Endothelial cell of umbilical vein (primary cell): ENCODE measurements at regions not wholly inside any gene's neighbourhood (a gene's known extent, or its start where the extent isn't known, plus 50 kb on each side); places are given as distances from the start of the nearest gene placed in this dataset.

ENCODE experiments used
- CTCF ChIP-seq, 2 donors: IDR thresholded peaks; 1 replicate in 1 of 2; 2 replicates in 1 of 2; pipeline ENCODE4 v1.5.1; 2011; ENCODE audit warnings: low read length in 2 of 2, mild to moderate bottlenecking in 2 of 2, moderate library complexity in 2 of 2, control low read depth in 1 of 2, inconsistent platforms in 1 of 2, low read depth in 1 of 2; ENCODE audit not compliant: insufficient read depth in 1 of 2; ENCODE audit errors: extremely low read depth in 1 of 2
- EZH2 ChIP-seq: IDR thresholded peaks from 2 replicates; pipeline ENCODE4 v1.6.1; 2012; ENCODE audit warnings: borderline replicate concordance, low read depth, mild to moderate bottlenecking, moderate library complexity, low read length, inconsistent platforms; ENCODE audit not compliant: severe bottlenecking
- GATA2 ChIP-seq: IDR thresholded peaks from 2 replicates; pipeline ENCODE4 v1.7.0; 2011; ENCODE audit warnings: low read depth, mild to moderate bottlenecking, moderate library complexity, mixed read lengths, low read length; ENCODE audit not compliant: insufficient read length, insufficient read depth
- MYC ChIP-seq: IDR thresholded peaks from one replicate; pipeline ENCODE4 v1.6.1; 2011; ENCODE audit warnings: mild to moderate bottlenecking, low read depth, low read length
- POLR2A ChIP-seq: IDR thresholded peaks from 2 replicates; pipeline ENCODE4 v1.6.1; 2012; ENCODE audit warnings: low read depth, mild to moderate bottlenecking, control low read depth, low read length
- POLR2AphosphoS5 ChIP-seq: IDR thresholded peaks from 2 replicates; pipeline ENCODE4 v1.6.1; 2012; ENCODE audit warnings: low read depth, mild to moderate bottlenecking, control low read depth, low read length, moderate library complexity; ENCODE audit not compliant: insufficient read depth

GRCh38 chr10:132485391-132485790 lies 52.2 kb upstream of the INPP5A start:
- TF ChIP-seq POLR2AphosphoS5, result no peak
- no peak for TF ChIP-seq CTCF (IDR thresholded peaks at IDR 0.05; ENCODE audit: extremely low read depth in 1 of 2, insufficient read depth in 1 of 2, low read depth in 1 of 2, low read length in 2 of 2)
- no peak for TF ChIP-seq POLR2A
- no peak for TF ChIP-seq EZH2
- TF ChIP-seq MYC, result no peak
- TF ChIP-seq GATA2, result no peak
